ENCODE measurements at regions not wholly inside any gene's neighbourhood (a gene's known extent, or its start where the extent isn't known, plus 50 kb on each side); places are given as distances from the start of the nearest gene placed in this dataset.
"Not testable (repeated sequence)": the region's sequence is repeated elsewhere in the genome, so short reads cannot be mapped to it uniquely, and the experiment has no call there.

- Histone ChIP-seq H3K27ac (no peak overlapping the region), H3K9me3 (no peaks in the 10 kb centered on the region), H3K4me3 (no peak overlapping the region), H3K36me3 (ENCODE audit: insufficient read depth in 1 of 2, low read depth in 1 of 2) (no peaks in the 10 kb centered on the region), H3K4me1 (no peaks in the 10 kb centered on the region), H3K27me3 (ENCODE audit: insufficient read depth in 3 of 3, low read length in 2 of 3) (peaks cover 0 to 6% (median 0%) of the 10 kb centered on the region in 3 donors)
- no peak for DNase-seq
- no peak for TF ChIP-seq CTCF (IDR thresholded peaks at IDR 0.05)
- ATAC-seq, result no peak
- intact Hi-C loops (cut with DNase I), result no loop called here
- WGBS, 3 donors, result 69 to 85% (median 74%) methylated on average over 7 of the region's 7 CpGs
These were observed 66.5 kb upstream of the SULF2 start for GRCh38 chr20:47851774-47852173.

GRCh38 chr20:47850146-47850545 is 64.9 kb upstream of the SULF2 start:
- H3K9me3 ChIP-seq, result no peaks in the 10 kb centered on the region
- no peak for TF ChIP-seq CTCF (IDR thresholded peaks at IDR 0.05)
- DNase-seq (no peak), ATAC-seq (no peak)
- no peak overlapping the region for H3K27ac ChIP-seq
- intact Hi-C loops (cut with DNase I), result no loop called here
- no peak overlapping the region for H3K4me3 ChIP-seq
- H3K4me1 ChIP-seq, result no peaks in the 10 kb centered on the region
- peaks cover 0 to 6% (median 0%) of the 10 kb centered on the region in 3 donors for H3K27me3 ChIP-seq (ENCODE audit: insufficient read depth in 3 of 3, low read length in 2 of 3)
- no peaks in the 10 kb centered on the region for H3K36me3 ChIP-seq (ENCODE audit: insufficient read depth in 1 of 2, low read depth in 1 of 2)
- 38 to 55% (median 47%) methylated on average over 5 of the region's 5 CpGs for WGBS, 3 donors

- Histone ChIP-seq H3K27me3 (ENCODE audit: insufficient read depth in 3 of 3, low read length in 2 of 3) (peaks cover 0 to 6% (median 0%) of the 10 kb centered on the region in 3 donors), H3K4me1 (no peaks in the 10 kb centered on the region), H3K27ac (no peak overlapping the region), H3K36me3 (ENCODE audit: insufficient read depth in 1 of 2, low read depth in 1 of 2) (no peaks in the 10 kb centered on the region), H3K4me3 (no peak overlapping the region), H3K9me3 (no peaks in the 10 kb centered on the region)
- WGBS, 3 donors, result 88 to 89% (median 89%) methylated on average over 2 of the region's 2 CpGs
- TF ChIP-seq CTCF (IDR thresholded peaks at IDR 0.05), result no peak
- intact Hi-C loops (cut with DNase I), result no loop called here
- no peak for DNase-seq
- no peak for ATAC-seq
These were observed 64.3 kb upstream of the SULF2 start for GRCh38 chr20:47849596-47849995.

GRCh38 chr20:47849006-47849405 is 63.7 kb upstream of the SULF2 start:
- 73 to 76% (median 73%) methylated on average over 15 of the region's 15 CpGs for WGBS, 3 donors
- no peak for DNase-seq
- intact Hi-C loops (cut with DNase I), result no loop called here

GRCh38 chr20:47848534-47848933 is 63.3 kb upstream of the SULF2 start:
- H3K4me3 ChIP-seq; H3K27ac ChIP-seq; H3K4me1 ChIP-seq; H3K36me3 ChIP-seq (ENCODE audit: insufficient read depth in 1 of 2, low read depth in 1 of 2); H3K27me3 ChIP-seq (ENCODE audit: insufficient read depth in 3 of 3, low read length in 2 of 3); H3K9me3 ChIP-seq; intact Hi-C loops (cut with DNase I); DNase-seq: not testable (repeated sequence)
- peak in 1 of 4 donors; percentile 21 for ATAC-seq
- WGBS, 3 donors, result 22 to 39% (median 30%) methylated on average over 4 of the region's 4 CpGs

More at GRCh38 chr20:47849006-47849405, 63.7 kb upstream of the SULF2 start:
- H3K27ac ChIP-seq, result no peak overlapping the region
- no peak for ATAC-seq
- no peak overlapping the region for H3K4me3 ChIP-seq
- TF ChIP-seq CTCF (IDR thresholded peaks at IDR 0.05), result no peak
- no peaks in the 10 kb centered on the region for H3K4me1 ChIP-seq
- H3K9me3 ChIP-seq, result no peaks in the 10 kb centered on the region
- peaks cover 0 to 6% (median 0%) of the 10 kb centered on the region in 3 donors for H3K27me3 ChIP-seq (ENCODE audit: insufficient read depth in 3 of 3, low read length in 2 of 3)
- H3K36me3 ChIP-seq (ENCODE audit: insufficient read depth in 1 of 2, low read depth in 1 of 2), result no peaks in the 10 kb centered on the region
